Activated CD4-positive, alpha-beta memory T cell treated with anti-CD3 and anti-CD28 coated beads, Interleukin-2, amount 10 ng/mL, durations not matched to agents 7 days and 5 days (primary cell): ENCODE measurements at regions not wholly inside any gene's neighbourhood (a gene's known extent, or its start where the extent isn't known, plus 50 kb on each side); places are given as distances from the start of the nearest gene placed in this dataset.

ENCODE experiments used
- CTCF ChIA-PET: fragments of 350-600 bp; sonication (Branson Sonifier 250); formaldehyde crosslinking; loops from one replicate; lab custom pipeline; 2021; ENCODE audit warnings: antibody characterized with exemption, inconsistent platforms; lab: Charles Lee
- POLR2A ChIA-PET: fragments of 350-600 bp; sonication (Branson Sonifier 250); formaldehyde crosslinking; loops from one replicate; lab custom pipeline; 2021; ENCODE audit warnings: antibody characterized with exemption; lab: Charles Lee
- DNase-seq: peaks from one replicate; pipeline ENCODE4 v3.0.0-alpha.2; 2020
- H3K27ac Mint-ChIP-seq: one replicate; pipeline ENCODE4 v1.8.0; 2021; ENCODE audit warnings: mild to moderate bottlenecking, mixed read lengths
- H3K27me3 Mint-ChIP-seq: one replicate; pipeline ENCODE4 v1.8.0; 2021; ENCODE audit warnings: mixed read lengths
- H3K36me3 Mint-ChIP-seq: one replicate; pipeline ENCODE4 v1.8.0; 2021; ENCODE audit warnings: low read depth, mixed read lengths
- H3K4me1 Mint-ChIP-seq: one replicate; pipeline ENCODE4 v1.8.0; 2021; ENCODE audit warnings: mixed read lengths
- H3K4me3 Mint-ChIP-seq: one replicate; pipeline ENCODE4 v1.8.0; 2021; ENCODE audit warnings: mild to moderate bottlenecking, mixed read lengths
- H3K9me3 Mint-ChIP-seq: one replicate; pipeline ENCODE4 v1.8.0; 2021; ENCODE audit warnings: mixed read lengths

- ChIA-PET CTCF (no interaction called here), POLR2A (no interaction called here)
- Mint-ChIP-seq H3K4me1 (no peaks in the 10 kb centered on the region), H3K27me3 (no peaks in the 10 kb centered on the region), H3K27ac (no peak overlapping the region), H3K36me3 (no peaks in the 10 kb centered on the region), H3K4me3 (no peak overlapping the region), H3K9me3 (peaks cover 2% of the 10 kb centered on the region)
- no peak for DNase-seq
These were observed 885.3 kb downstream of the GLUD2 start for GRCh38 chrX:121932688-121933087.

DNA sequence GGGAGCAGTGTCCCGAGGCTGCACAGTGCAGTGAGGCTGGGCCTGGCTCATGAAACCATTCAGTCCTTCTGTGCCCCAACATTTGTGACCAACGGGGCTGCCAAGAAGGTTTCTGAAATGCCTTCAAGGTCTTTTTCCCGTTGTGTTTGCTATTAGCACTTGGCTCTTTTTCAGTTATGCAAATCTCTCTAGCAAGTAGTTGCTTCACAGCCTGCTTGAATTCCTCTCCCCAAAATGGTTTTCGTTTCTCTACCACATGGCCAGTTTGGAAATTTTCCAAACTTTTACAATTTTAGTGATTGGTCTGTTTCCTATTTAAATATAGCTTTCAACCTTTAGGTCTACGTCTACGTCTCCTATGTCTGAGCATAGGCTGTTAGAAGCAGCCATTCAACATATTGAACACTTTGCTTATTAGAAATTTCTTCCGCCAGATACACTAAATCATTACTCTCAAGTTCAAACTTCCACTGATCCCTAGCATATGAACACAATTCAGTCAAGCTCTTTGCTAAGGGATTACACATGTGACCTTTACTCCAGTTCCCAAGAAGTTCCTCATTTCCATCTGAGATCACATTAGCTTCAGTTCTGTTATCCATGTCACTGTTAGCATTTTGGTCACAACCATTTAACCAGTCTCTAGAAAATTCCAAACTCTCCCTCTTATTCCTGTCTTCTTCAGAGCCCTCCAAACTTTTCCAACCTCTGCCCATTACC, 901.8 kb downstream of the GLUD2 start:
- CTCF ChIA-PET = no interaction called here
- H3K4me3 Mint-ChIP-seq = no peak overlapping the region
- no peak for DNase-seq
- H3K4me1 Mint-ChIP-seq = no peaks in the 10 kb centered on the region
- H3K36me3 Mint-ChIP-seq = no peaks in the 10 kb centered on the region
- no peak overlapping the region for H3K27ac Mint-ChIP-seq
- H3K27me3 Mint-ChIP-seq = no peaks in the 10 kb centered on the region
- POLR2A ChIA-PET = no interaction called here
- no peaks in the 10 kb centered on the region for H3K9me3 Mint-ChIP-seq

DNA sequence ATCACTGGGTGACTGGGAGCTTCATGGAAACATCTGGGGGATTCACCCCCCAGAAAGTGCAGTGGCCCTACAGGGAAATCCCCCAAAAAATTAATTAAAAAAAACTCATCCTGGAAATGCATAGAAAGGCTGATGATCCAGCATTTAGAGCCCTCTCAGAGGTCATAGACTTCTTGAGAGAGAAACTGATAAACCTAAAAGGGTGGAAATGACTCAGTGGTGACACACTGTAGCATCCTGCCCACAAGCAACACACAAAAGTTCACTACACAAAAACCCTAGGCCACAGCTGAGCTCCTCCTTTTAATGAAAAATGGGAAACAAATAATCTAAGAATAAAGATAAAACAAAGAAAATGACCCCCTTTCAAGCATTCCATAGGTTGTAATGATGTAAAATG, 911.5 kb downstream of the GLUD2 start:
- ChIA-PET CTCF (no interaction called here), POLR2A (no interaction called here)
- no peaks in the 10 kb centered on the region for H3K4me1 Mint-ChIP-seq
- no peaks in the 10 kb centered on the region for H3K36me3 Mint-ChIP-seq
- no peaks in the 10 kb centered on the region for H3K9me3 Mint-ChIP-seq
- no peaks in the 10 kb centered on the region for H3K27me3 Mint-ChIP-seq
- H3K27ac Mint-ChIP-seq = no peak overlapping the region
- no peak for DNase-seq
- no peak overlapping the region for H3K4me3 Mint-ChIP-seq

DNA sequence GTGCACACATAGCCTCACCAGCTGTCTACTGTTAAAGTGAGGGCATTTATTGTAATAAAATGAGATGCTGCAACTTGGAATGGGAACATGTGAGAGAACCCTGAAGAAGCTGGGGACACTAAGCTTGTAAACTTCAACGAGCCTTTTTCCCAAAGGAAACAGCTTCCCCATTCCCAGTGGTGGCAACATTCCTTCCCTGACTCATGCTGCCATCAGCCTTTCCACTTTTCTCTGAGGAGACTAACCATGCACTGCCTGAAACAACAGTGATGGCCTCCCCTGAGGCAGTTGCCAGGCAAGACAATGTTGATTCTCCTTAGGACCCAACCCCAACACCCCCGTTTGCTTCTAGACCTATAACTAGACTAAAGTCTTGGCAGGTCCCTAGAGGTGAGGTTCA, 928.3 kb downstream of the GLUD2 start:
- H3K27me3 Mint-ChIP-seq = no peaks in the 10 kb centered on the region

GRCh38 chrX:121987163-121987562, 939.8 kb downstream of the GLUD2 start:
- ChIA-PET POLR2A (no interaction called here), CTCF (no interaction called here)
- H3K36me3 Mint-ChIP-seq = no peaks in the 10 kb centered on the region
- H3K27me3 Mint-ChIP-seq = no peaks in the 10 kb centered on the region
- no peak for DNase-seq
- H3K27ac Mint-ChIP-seq = no peak overlapping the region
- H3K4me3 Mint-ChIP-seq = no peak overlapping the region
- H3K4me1 Mint-ChIP-seq = no peaks in the 10 kb centered on the region
- H3K9me3 Mint-ChIP-seq = no peaks in the 10 kb centered on the region

More for the DNA sequence above, 928.3 kb downstream of the GLUD2 start:
- Mint-ChIP-seq H3K4me1 (no peaks in the 10 kb centered on the region), H3K36me3 (no peaks in the 10 kb centered on the region), H3K27ac (no peak overlapping the region), H3K4me3 (no peak overlapping the region), H3K9me3 (no peaks in the 10 kb centered on the region)
- CTCF ChIA-PET = no interaction called here
- no peak for DNase-seq
- POLR2A ChIA-PET = no interaction called here

DNA sequence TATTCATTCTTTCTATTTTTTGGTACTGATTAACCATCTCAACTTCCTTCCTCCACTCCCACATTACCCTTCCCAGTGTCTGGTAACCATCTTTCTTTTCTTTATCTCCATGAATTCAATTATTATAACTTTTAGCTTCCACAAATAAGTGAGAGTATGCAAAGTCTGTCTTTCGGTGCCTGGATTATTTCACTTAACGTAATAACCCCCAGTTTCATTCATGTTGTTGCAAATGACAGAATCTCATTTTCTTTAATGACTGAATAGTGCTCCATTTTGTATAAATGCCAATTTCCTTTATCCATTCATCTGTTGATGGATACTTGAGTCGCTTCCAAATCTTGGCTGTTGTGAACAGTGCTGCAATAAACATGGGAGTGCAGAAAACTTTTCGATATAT, 940.4 kb downstream of the GLUD2 start:
- no peak overlapping the region for H3K4me3 Mint-ChIP-seq

GRCh38 chrX:122004127-122004526, 956.7 kb downstream of the GLUD2 start:
- Mint-ChIP-seq H3K27ac (no peak overlapping the region), H3K4me3 (no peak overlapping the region), H3K27me3 (no peaks in the 10 kb centered on the region), H3K9me3 (no peaks in the 10 kb centered on the region), H3K36me3 (no peaks in the 10 kb centered on the region), H3K4me1 (no peaks in the 10 kb centered on the region)
- CTCF ChIA-PET = no interaction called here
- POLR2A ChIA-PET = no interaction called here
- DNase-seq = no peak

More for the DNA sequence above, 940.4 kb downstream of the GLUD2 start:
- Mint-ChIP-seq H3K36me3 (no peaks in the 10 kb centered on the region), H3K9me3 (no peaks in the 10 kb centered on the region), H3K27me3 (no peaks in the 10 kb centered on the region), H3K27ac (no peak overlapping the region), H3K4me1 (no peaks in the 10 kb centered on the region)
- CTCF ChIA-PET = no interaction called here
- POLR2A ChIA-PET = no interaction called here
- no peak for DNase-seq

- no peak for DNase-seq
- Mint-ChIP-seq H3K27me3 (no peaks in the 10 kb centered on the region), H3K27ac (no peak overlapping the region), H3K4me1 (no peaks in the 10 kb centered on the region), H3K36me3 (no peaks in the 10 kb centered on the region), H3K9me3 (no peaks in the 10 kb centered on the region), H3K4me3 (no peak overlapping the region)
- CTCF ChIA-PET = no interaction called here
- POLR2A ChIA-PET = no interaction called here
These were observed 979.3 kb downstream of the GLUD2 start for GRCh38 chrX:122026665-122027064.

DNA sequence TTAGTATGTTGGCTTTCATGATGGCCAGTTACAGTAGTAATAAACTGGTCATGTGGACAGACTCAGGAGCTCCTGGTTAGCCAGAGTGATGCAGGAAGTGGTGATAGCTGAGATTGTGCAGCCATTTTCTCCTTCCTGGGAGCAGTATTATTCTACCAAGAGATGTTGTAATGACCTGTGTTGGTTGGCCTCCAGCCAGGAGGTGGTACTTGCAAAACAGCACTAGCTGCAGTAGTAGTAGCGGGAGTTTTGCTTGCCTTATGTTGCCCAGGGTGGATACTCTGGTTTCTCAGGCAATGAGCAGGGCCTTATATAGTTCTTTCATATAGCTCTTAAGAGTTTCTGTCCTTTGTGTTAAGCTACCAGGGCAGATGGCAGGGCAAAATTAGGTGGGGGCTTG, 998.8 kb downstream of the GLUD2 start:
- H3K27ac Mint-ChIP-seq = no peak overlapping the region
- ChIA-PET CTCF (no interaction called here), POLR2A (no interaction called here)
- H3K4me3 Mint-ChIP-seq = no peak overlapping the region
- no peaks in the 10 kb centered on the region for H3K36me3 Mint-ChIP-seq
- no peaks in the 10 kb centered on the region for H3K27me3 Mint-ChIP-seq
- DNase-seq = no peak
- H3K4me1 Mint-ChIP-seq = no peaks in the 10 kb centered on the region
- no peaks in the 10 kb centered on the region for H3K9me3 Mint-ChIP-seq

GRCh38 chrX:122046815-122047214, 999.4 kb downstream of the GLUD2 start:
- Mint-ChIP-seq H3K36me3 (no peaks in the 10 kb centered on the region), H3K27ac (no peak overlapping the region), H3K4me3 (no peak overlapping the region), H3K9me3 (no peaks in the 10 kb centered on the region), H3K27me3 (no peaks in the 10 kb centered on the region), H3K4me1 (no peaks in the 10 kb centered on the region)
- DNase-seq = no peak
- CTCF ChIA-PET = no interaction called here
- POLR2A ChIA-PET = no interaction called here

- DNase-seq = no peak
These were observed 999.9 kb downstream of the GLUD2 start for GRCh38 chrX:122047261-122047660.

DNA sequence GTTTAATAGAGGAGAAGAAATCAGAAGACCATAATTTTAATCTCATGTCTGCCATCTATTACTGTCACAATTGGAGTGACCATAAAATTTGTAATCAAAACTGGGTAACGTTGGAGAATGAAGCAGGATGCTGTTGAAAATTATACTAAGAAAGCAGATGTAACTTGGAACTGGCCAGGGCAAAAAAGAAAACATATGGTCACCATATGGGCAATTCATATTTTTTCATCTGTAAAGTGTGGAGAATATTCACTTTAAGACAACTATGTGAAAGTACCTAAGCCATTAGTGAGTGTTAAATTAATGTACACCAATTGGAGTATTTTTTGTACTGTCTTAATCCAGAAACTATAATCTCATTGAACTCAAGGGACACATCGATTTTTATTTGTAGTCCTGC, 1008.0 kb downstream of the GLUD2 start:
- Mint-ChIP-seq H3K27ac (no peak overlapping the region), H3K27me3 (no peaks in the 10 kb centered on the region), H3K4me1 (no peaks in the 10 kb centered on the region), H3K4me3 (no peak overlapping the region), H3K36me3 (no peaks in the 10 kb centered on the region), H3K9me3 (no peaks in the 10 kb centered on the region)
- DNase-seq = no peak
- POLR2A ChIA-PET = no interaction called here
- CTCF ChIA-PET = no interaction called here

More at GRCh38 chrX:122047261-122047660, 999.9 kb downstream of the GLUD2 start:
- Mint-ChIP-seq H3K4me1 (no peaks in the 10 kb centered on the region), H3K36me3 (no peaks in the 10 kb centered on the region), H3K9me3 (no peaks in the 10 kb centered on the region), H3K27me3 (no peaks in the 10 kb centered on the region), H3K27ac (no peak overlapping the region), H3K4me3 (no peak overlapping the region)
- ChIA-PET CTCF (no interaction called here), POLR2A (no interaction called here)

- no peaks in the 10 kb centered on the region for H3K27me3 Mint-ChIP-seq
- ChIA-PET CTCF (no interaction called here), POLR2A (no interaction called here)
- no peaks in the 10 kb centered on the region for H3K4me1 Mint-ChIP-seq
- H3K9me3 Mint-ChIP-seq = no peaks in the 10 kb centered on the region
- no peak for DNase-seq
- no peaks in the 10 kb centered on the region for H3K36me3 Mint-ChIP-seq
- no peak overlapping the region for H3K27ac Mint-ChIP-seq
- no peak overlapping the region for H3K4me3 Mint-ChIP-seq
These were observed 1008.7 kb downstream of the GLUD2 start for GRCh38 chrX:122055979-122056715.

GRCh38 chrX:122076241-122076640, 1028.8 kb downstream of the GLUD2 start:
- Mint-ChIP-seq H3K4me3 (no peak overlapping the region), H3K36me3 (no peaks in the 10 kb centered on the region), H3K27ac (no peak overlapping the region), H3K9me3 (no peaks in the 10 kb centered on the region), H3K27me3 (no peaks in the 10 kb centered on the region), H3K4me1 (no peaks in the 10 kb centered on the region)
- POLR2A ChIA-PET = no interaction called here
- DNase-seq = no peak
- CTCF ChIA-PET = no interaction called here
